OCI-LY7 (cell line): ENCODE measurements at regions not wholly inside any gene's neighbourhood (a gene's known extent, or its start where the extent isn't known, plus 50 kb on each side); places are given as distances from the start of the nearest gene placed in this dataset.

ENCODE experiments used
- EZH2phosphoT487 ChIP-seq: fragments of 200-600 bp; sonication (generic); IDR thresholded peaks from 2 replicates; pipeline ENCODE4 v1.6.1; 2018; ENCODE audit warnings: low read depth, borderline replicate concordance, mild to moderate bottlenecking, mixed run types, antibody characterized with exemption, low read length, moderate library complexity, mixed read lengths
- TF ChIP-seq, protein P1 (sequence below): fragments of 200-600 bp; sonication (generic); conservative IDR thresholded peaks from 2 replicates; pipeline ENCODE4 v1.5.1; 2014; ENCODE audit warnings: mild to moderate bottlenecking, antibody characterized with exemption, low read length, moderate library complexity, mixed read lengths

DNA sequence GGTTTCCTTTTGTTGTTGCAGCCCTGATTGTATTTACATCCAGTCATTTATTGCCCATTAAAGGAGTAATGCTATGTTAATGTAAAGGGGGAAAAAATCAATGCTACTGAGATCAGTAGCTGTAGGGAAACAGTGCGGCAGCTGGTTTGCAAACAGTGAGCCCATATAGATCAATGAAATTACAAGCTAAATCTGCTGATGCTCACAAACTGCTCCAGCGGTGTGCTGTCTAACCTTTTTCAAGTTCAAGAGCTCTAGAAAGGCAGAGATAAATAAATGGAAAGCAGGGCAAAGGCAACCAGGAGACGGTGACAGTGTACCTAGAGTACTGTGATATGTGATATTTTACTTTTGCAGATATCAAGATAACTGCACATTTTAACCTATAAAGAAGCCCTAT lies 449.0 kb upstream of the MMS22L start:
- TF ChIP-seq, protein P1, sequence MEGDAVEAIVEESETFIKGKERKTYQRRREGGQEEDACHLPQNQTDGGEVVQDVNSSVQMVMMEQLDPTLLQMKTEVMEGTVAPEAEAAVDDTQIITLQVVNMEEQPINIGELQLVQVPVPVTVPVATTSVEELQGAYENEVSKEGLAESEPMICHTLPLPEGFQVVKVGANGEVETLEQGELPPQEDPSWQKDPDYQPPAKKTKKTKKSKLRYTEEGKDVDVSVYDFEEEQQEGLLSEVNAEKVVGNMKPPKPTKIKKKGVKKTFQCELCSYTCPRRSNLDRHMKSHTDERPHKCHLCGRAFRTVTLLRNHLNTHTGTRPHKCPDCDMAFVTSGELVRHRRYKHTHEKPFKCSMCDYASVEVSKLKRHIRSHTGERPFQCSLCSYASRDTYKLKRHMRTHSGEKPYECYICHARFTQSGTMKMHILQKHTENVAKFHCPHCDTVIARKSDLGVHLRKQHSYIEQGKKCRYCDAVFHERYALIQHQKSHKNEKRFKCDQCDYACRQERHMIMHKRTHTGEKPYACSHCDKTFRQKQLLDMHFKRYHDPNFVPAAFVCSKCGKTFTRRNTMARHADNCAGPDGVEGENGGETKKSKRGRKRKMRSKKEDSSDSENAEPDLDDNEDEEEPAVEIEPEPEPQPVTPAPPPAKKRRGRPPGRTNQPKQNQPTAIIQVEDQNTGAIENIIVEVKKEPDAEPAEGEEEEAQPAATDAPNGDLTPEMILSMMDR: no peak
- TF ChIP-seq EZH2phosphoT487: no peak
